ENCODE measurements at regions not wholly inside any gene's neighbourhood (a gene's known extent, or its start where the extent isn't known, plus 50 kb on each side); places are given as distances from the start of the nearest gene placed in this dataset.

GRCh38 chr7:91527460-91527859 lies 263.2 kb downstream of the FZD1 start:
- intact Hi-C loops (cut with DNase I), result no loop called here
- 90 to 100% (median 93%) methylated on average over 2 to 5 of the region's 5 CpGs for WGBS, 4 donors
- no peaks in the 10 kb centered on the region for H3K9me3 ChIP-seq (replicated peaks in 1 of 3)

GRCh38 chr7:91533996-91534395 lies 269.8 kb downstream of the FZD1 start:
- no peak overlapping the region for H3K27ac ChIP-seq
- H3K9me3 ChIP-seq (replicated peaks in 1 of 3), result no peaks in the 10 kb centered on the region
- WGBS, 4 donors, result 47 to 90% (median 78%) methylated on average over 1 of the region's 1 CpG
- no peaks in the 10 kb centered on the region for H3K27me3 ChIP-seq
- H3K4me3 ChIP-seq, result no peak overlapping the region
- no peak for TF ChIP-seq POLR2A (IDR thresholded peaks at IDR 0.05)
- no peak for TF ChIP-seq CTCF (IDR thresholded peaks at IDR 0.05)
- H3K36me3 ChIP-seq (replicated peaks in 1 of 2), result no peaks in the 10 kb centered on the region
- DNase-seq, result no peak
- intact Hi-C loops (cut with DNase I), result loop anchor here in 1 of 2 donors (10.0 kb wide), 1 partner anchor 221 kb away; no protein-coding TSS in a partner anchor
- no peaks in the 10 kb centered on the region for H3K4me1 ChIP-seq (replicated peaks in 1 of 2)

More at GRCh38 chr7:91527460-91527859, 263.2 kb downstream of the FZD1 start:
- DNase-seq, result no peak
- no peak for TF ChIP-seq POLR2A (IDR thresholded peaks at IDR 0.05)
- no peak for TF ChIP-seq CTCF (IDR thresholded peaks at IDR 0.05)
- H3K27ac ChIP-seq, result no peak overlapping the region
- no peaks in the 10 kb centered on the region for H3K27me3 ChIP-seq
- no peaks in the 10 kb centered on the region for H3K4me1 ChIP-seq (replicated peaks in 1 of 2)
- H3K4me3 ChIP-seq, result no peak overlapping the region
- no peaks in the 10 kb centered on the region for H3K36me3 ChIP-seq (replicated peaks in 1 of 2)

GRCh38 chr7:91537260-91538152 lies 273.3 kb downstream of the FZD1 start:
- no peaks in the 10 kb centered on the region for H3K27me3 ChIP-seq
- no peaks in the 10 kb centered on the region for H3K36me3 ChIP-seq (replicated peaks in 1 of 2)
- no peak for TF ChIP-seq POLR2A (IDR thresholded peaks at IDR 0.05)
- no peak for TF ChIP-seq CTCF (IDR thresholded peaks at IDR 0.05)
- H3K4me1 ChIP-seq (replicated peaks in 1 of 2), result no peaks in the 10 kb centered on the region
- H3K4me3 ChIP-seq, result no peak overlapping the region
- no peak for DNase-seq
- 51 to 54% (median 52%) methylated on average over 9 of the region's 9 CpGs for WGBS, 4 donors
- intact Hi-C loops (cut with DNase I), result loop anchor here in 1 of 2 donors (10.0 kb wide), 1 partner anchor 217 kb away; no protein-coding TSS in a partner anchor
- H3K9me3 ChIP-seq (replicated peaks in 1 of 3), result no peaks in the 10 kb centered on the region
- no peak overlapping the region for H3K27ac ChIP-seq

- no peaks in the 10 kb centered on the region for H3K4me1 ChIP-seq (replicated peaks in 1 of 2)
- H3K36me3 ChIP-seq (replicated peaks in 1 of 2), result no peaks in the 10 kb centered on the region
- TF ChIP-seq POLR2A (IDR thresholded peaks at IDR 0.05) (no peak), CTCF (IDR thresholded peaks at IDR 0.05) (no peak)
- H3K27me3 ChIP-seq, result no peaks in the 10 kb centered on the region
- DNase-seq, result no peak
- H3K4me3 ChIP-seq, result no peak overlapping the region
- no peak overlapping the region for H3K27ac ChIP-seq
- intact Hi-C loops (cut with DNase I), result no loop called here
- 68 to 87% (median 74%) methylated on average over 1 of the region's 1 CpG for WGBS, 4 donors
- H3K9me3 ChIP-seq (replicated peaks in 1 of 3), result no peaks in the 10 kb centered on the region
Measured at GRCh38 chr7:91541641-91542040, 277.4 kb downstream of the FZD1 start.

Data from adrenal gland (tissue), 9 donors.